BE2C (cell line): ENCODE measurements at regions not wholly inside any gene's neighbourhood (a gene's known extent, or its start where the extent isn't known, plus 50 kb on each side); places are given as distances from the start of the nearest gene placed in this dataset.

Experiments
- DNase-seq: peaks from one replicate; pipeline ENCODE4 v3.0.0-alpha.2; 2020
- H3K27me3 ChIP-seq: fragments of 250-450 bp; sonication (Bioruptor Pico); 2 replicates; pipeline ENCODE4 v1.5.1; 2020; ENCODE audit warnings: mild to moderate bottlenecking
- H3K36me3 ChIP-seq: fragments of 250-450 bp; sonication (Bioruptor Pico); 2 replicates; pipeline ENCODE4 v1.5.1; 2020; ENCODE audit warnings: mild to moderate bottlenecking
- H3K4me1 ChIP-seq: fragments of 250-450 bp; sonication (Bioruptor Pico); 2 replicates; pipeline ENCODE4 v1.5.1; 2020
- H3K4me3 ChIP-seq: 2 replicates; pipeline ENCODE4 v1.5.1; 2011; ENCODE audit warnings: low read depth, low read length
- H3K9me3 ChIP-seq: fragments of 250-450 bp; sonication (Bioruptor Pico); 2 replicates; pipeline ENCODE4 v1.5.1; 2020
- TF ChIP-seq, protein P1 (sequence below): IDR thresholded peaks from 2 replicates; pipeline ENCODE4 v1.5.1; 2012; ENCODE audit warnings: mild to moderate bottlenecking, low read depth, low read length

DNA sequence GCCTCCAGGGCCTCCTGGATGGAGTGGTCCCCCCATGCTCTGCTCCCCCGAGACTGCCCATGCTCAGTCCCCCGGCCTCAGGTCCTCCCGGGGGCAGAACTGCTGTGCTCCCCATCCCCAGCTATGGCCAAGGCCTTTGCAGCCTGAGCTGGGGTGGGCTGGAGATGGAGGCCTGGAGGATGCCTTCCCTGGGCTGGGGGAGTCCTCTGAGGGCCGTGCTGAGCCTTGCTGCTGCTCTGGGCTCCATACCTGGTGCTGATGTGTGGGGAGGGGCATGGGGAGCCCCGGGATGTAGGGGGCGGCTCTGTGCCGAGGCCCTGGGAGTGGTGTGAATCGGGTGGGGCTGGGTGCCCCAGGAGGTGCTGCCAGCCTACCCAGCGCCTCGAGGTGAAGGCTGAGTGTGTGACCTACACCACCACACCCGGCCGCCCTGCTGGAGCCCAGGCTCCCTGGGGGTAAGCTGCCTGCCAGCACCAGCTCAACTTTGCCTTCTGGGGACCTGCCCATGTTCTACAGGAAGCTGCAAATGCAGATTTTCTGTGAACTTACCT, 109.5 kb downstream of the UNCX start:
- Histone ChIP-seq H3K4me1 (no peaks in the 10 kb centered on the region), H3K9me3 (no peaks in the 10 kb centered on the region), H3K27me3 (peaks cover 62% of the 10 kb centered on the region), H3K4me3 (no peak overlapping the region), H3K36me3 (no peaks in the 10 kb centered on the region)
- TF ChIP-seq, protein P1, sequence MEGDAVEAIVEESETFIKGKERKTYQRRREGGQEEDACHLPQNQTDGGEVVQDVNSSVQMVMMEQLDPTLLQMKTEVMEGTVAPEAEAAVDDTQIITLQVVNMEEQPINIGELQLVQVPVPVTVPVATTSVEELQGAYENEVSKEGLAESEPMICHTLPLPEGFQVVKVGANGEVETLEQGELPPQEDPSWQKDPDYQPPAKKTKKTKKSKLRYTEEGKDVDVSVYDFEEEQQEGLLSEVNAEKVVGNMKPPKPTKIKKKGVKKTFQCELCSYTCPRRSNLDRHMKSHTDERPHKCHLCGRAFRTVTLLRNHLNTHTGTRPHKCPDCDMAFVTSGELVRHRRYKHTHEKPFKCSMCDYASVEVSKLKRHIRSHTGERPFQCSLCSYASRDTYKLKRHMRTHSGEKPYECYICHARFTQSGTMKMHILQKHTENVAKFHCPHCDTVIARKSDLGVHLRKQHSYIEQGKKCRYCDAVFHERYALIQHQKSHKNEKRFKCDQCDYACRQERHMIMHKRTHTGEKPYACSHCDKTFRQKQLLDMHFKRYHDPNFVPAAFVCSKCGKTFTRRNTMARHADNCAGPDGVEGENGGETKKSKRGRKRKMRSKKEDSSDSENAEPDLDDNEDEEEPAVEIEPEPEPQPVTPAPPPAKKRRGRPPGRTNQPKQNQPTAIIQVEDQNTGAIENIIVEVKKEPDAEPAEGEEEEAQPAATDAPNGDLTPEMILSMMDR, result no peak
- DNase-seq, result no peak

DNA sequence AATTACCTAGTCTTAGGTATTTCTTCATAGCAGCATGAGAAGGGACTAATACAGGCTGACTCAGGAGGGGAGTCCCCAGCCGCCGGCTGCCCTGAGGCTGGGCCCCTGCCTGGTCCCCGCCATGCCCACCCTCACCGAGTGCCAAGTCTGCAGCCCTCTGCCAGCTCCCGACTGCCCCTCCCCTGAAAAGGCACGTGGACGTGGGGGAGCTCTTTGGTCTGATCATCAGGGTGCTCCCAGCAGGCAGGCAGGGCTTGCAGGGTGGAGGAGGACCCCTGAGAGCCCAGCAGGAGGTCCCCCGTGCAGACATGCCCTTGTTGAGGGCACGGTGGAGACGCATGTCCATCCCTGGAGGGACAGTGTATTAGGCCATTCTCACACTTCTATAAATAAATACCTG, 110.9 kb downstream of the UNCX start:
- H3K4me1 ChIP-seq, result no peaks in the 10 kb centered on the region
- H3K27me3 ChIP-seq, result peaks cover 74% of the 10 kb centered on the region
- no peak overlapping the region for H3K4me3 ChIP-seq
- DNase-seq, result no peak
- TF ChIP-seq, protein P1, result no peak
- H3K36me3 ChIP-seq, result no peaks in the 10 kb centered on the region
- H3K9me3 ChIP-seq, result no peaks in the 10 kb centered on the region

DNA sequence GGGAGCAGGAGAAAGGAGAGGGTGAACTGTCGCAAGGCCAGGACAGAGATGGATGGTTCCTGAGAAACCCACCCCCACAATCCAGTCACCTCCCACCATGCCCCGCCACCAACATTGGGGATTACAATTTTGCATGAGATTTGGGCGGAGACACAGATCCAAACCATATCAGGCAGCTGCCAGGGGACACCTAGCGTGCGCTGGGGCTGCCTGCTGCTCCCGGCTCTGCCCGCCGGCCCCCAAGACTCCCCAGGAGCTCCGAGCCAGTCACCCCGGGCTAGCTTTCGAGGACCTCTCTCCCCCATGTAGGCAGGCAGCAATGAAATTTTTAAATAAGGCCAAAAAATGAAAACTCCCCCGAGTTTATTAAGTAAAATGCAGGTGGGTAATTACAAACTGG, 111.7 kb downstream of the UNCX start:
- peaks cover 75% of the 10 kb centered on the region for H3K27me3 ChIP-seq
- H3K9me3 ChIP-seq, result no peaks in the 10 kb centered on the region
- H3K36me3 ChIP-seq, result no peaks in the 10 kb centered on the region
- TF ChIP-seq, protein P1, result no peak
- DNase-seq, result peak; percentile 2
- no peaks in the 10 kb centered on the region for H3K4me1 ChIP-seq
- H3K4me3 ChIP-seq, result no peak overlapping the region

DNA sequence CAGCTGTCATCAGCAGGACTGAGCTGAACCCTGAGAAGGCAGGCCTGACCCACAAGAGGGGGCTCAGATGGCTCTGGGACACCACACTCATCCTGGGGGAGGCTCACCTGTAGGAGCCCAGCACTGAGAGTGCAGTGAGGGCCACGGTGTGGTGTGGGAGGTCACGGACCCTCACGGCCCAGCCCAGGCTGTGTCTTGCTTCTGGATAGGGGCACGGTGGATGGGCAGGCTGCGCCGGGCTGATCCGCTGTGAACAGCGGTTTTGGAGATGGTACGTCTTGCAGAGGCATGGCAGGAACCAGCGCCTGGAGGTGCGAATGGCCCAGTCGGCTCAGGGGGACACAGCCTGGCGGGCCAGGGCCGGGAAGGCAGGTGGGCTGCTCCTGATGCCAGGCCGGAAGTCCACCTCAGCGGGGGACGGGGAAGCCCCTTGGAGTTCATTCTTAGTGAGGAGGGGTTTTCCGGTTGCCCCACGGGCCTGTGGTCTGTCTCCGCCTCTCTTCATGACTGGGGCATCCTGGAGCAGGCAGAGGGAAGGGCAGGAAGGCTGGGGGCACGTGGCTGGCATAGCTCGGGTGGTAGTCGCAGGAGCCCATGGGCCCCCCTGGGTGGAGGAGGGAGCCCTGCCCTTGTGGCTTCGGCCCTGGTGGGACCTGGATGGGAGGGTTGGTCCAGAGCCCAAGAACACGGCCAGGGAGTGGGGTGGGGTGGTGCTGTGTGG, 112.5 kb downstream of the UNCX start:
- Histone ChIP-seq H3K4me1 (no peaks in the 10 kb centered on the region), H3K4me3 (no peak overlapping the region), H3K36me3 (no peaks in the 10 kb centered on the region), H3K27me3 (peaks cover 74% of the 10 kb centered on the region), H3K9me3 (no peaks in the 10 kb centered on the region)
- TF ChIP-seq, protein P1, result no peak
- DNase-seq, result peak; percentile 5

DNA sequence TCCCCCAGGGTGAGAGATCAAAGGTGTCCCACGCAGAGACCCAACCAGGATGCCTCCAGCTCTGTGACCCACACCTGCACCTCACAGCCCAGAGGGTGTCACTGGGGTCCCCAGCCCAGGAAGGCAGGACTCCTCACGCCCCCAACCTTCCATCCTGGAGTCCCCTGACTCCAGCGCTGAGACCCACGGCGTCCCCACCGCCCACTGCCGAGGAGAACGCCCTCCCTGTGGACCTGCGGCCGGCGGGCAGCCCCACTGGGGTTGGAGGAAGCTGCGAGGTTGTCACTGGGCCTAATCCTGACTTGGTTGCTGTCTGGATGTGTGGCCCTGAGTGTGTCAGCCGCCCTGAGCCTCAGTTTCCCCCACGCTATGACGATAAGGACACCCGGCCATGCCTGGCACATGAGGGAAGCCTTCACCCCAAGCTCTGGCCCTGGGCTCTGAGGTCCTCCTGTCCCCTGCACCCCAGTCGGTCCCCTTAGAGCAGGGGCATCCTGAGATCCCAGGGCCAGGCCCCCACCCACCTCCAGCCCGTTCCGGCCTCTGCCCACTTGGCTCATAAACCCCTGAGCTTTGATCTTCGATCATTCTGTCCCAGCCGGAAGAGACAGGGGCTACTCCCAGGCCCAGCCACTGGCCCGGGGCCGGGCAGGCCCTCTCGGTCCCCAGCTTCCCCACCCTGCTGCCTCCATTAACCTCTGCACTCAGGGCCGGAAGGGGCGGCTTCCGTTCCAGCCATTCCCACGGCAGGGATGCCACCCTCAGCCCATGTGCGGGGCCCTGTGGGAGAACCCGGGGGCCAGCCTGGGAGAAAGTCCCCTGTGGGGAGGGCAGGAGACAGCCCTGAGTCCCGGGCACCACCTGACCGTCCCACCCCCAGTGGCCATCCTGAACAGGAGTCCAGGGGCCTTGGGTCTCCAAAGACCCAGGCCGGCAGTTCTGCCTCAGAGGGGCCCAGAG, 113.2 kb downstream of the MICALL2 start:
- Histone ChIP-seq H3K4me3 (no peak overlapping the region), H3K9me3 (no peaks in the 10 kb centered on the region), H3K36me3 (no peaks in the 10 kb centered on the region), H3K27me3 (peaks cover 74% of the 10 kb centered on the region), H3K4me1 (no peaks in the 10 kb centered on the region)
- peak; percentile 2 for DNase-seq
- TF ChIP-seq, protein P1, result no peak

DNA sequence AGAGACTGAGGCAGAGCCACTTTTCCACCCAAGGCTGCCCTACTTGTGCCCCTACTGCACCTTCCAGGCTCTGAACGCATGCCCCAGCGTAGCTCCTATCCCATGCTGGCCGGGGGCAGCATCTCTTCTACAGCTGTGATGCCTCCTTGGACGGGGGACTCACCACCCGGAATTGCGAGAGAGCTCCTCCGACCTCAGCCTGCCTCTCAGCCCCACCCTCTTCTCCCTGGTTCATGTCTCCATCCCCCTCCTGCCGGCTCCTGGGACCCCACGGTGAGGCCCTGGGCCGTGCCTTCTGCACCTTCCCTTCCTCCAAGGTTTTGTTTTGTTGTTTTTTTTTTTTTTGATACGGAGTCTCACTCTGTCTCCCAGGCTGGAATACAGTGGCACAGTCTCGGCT, 112.4 kb downstream of the MICALL2 start:
- no peaks in the 10 kb centered on the region for H3K36me3 ChIP-seq
- H3K9me3 ChIP-seq, result no peaks in the 10 kb centered on the region
- TF ChIP-seq, protein P1, result no peak
- DNase-seq, result no peak
- no peak overlapping the region for H3K4me3 ChIP-seq
- H3K4me1 ChIP-seq, result no peaks in the 10 kb centered on the region
- H3K27me3 ChIP-seq, result peaks cover 78% of the 10 kb centered on the region
